ENCODE measurements at regions not wholly inside any gene's neighbourhood (a gene's known extent, or its start where the extent isn't known, plus 50 kb on each side); places are given as distances from the start of the nearest gene placed in this dataset.
"Not testable (repeated sequence)": the region's sequence is repeated elsewhere in the genome, so short reads cannot be mapped to it uniquely, and the experiment has no call there.

DNA sequence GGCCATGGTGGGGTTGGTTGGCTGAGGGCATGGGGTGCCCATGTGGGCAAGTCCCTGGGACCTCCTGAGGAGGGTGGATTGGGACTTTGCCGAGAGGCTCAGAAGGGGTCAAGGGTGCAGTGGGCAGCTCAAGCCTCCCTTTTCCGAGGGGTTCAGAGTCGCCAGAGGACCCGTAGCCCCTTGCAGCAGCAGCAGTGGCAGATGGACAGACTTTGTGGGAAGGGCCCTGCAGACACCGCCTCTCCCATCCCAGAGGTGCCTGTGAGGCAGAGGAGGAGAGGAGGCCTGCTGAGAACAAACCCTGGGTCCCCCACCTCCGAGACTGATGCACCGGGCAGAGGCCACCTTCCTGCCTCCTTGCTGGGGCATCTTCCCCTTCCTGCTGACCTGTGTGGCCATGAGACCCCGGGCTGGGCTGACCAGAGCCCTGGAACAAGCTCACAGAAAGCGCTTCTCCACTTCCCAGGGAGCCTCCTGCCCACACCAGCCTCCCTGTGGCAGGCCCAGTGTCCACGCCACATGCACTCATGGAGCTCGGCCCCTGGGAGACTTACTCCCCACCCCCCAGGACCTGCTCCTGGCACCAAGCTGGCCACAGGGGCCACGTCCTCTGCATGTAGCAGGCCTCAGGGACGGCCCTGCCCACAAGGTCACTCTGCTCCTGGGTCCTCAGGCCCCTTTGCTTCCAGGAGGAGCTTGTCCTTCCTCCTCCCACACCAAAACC, 116.8 kb downstream of the NPIPB11 start:
- TF ChIP-seq POLR2A (IDR thresholded peaks at IDR 0.05; ENCODE audit: low read length); GATA1 (IDR thresholded peaks at IDR 0.05; ENCODE audit: low read depth, low read length): not testable (repeated sequence)
